ENCODE measurements at regions not wholly inside any gene's neighbourhood (a gene's known extent, or its start where the extent isn't known, plus 50 kb on each side); places are given as distances from the start of the nearest gene placed in this dataset.

DNA sequence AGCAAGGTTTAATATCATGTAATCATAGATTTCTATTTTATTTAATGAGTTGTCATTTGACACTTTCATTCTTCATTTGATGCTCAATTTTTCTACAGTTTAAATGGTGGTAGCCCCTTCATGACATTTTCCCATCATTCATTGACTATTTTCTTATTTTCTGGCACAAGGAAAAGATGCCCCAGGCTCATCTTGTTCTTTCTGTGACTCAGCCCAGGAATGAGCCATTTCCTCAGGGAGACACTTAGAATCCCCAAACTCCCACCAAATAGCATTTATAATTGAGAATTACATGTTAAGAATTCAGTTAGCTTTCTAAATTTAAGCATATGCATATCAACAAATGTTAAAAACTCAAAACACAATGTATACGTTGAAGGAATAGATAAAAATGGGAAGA is 222.3 kb downstream of the KIF20B start:
- H3K4me3 Mint-ChIP-seq (ENCODE audit: unreplicated experiment) = no peak overlapping the region
- no peaks in the 10 kb centered on the region for H3K9me3 Mint-ChIP-seq (ENCODE audit: unreplicated experiment)
- DNase-seq (ENCODE audit: low spot score) = no peak
- TF ChIP-seq, protein P1, sequence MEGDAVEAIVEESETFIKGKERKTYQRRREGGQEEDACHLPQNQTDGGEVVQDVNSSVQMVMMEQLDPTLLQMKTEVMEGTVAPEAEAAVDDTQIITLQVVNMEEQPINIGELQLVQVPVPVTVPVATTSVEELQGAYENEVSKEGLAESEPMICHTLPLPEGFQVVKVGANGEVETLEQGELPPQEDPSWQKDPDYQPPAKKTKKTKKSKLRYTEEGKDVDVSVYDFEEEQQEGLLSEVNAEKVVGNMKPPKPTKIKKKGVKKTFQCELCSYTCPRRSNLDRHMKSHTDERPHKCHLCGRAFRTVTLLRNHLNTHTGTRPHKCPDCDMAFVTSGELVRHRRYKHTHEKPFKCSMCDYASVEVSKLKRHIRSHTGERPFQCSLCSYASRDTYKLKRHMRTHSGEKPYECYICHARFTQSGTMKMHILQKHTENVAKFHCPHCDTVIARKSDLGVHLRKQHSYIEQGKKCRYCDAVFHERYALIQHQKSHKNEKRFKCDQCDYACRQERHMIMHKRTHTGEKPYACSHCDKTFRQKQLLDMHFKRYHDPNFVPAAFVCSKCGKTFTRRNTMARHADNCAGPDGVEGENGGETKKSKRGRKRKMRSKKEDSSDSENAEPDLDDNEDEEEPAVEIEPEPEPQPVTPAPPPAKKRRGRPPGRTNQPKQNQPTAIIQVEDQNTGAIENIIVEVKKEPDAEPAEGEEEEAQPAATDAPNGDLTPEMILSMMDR (IDR thresholded peaks at IDR 0.05; ENCODE audit: unreplicated experiment) = no peak
- no peak overlapping the region for H3K27ac Mint-ChIP-seq (ENCODE audit: unreplicated experiment)
- H3K4me1 Mint-ChIP-seq (ENCODE audit: unreplicated experiment) = peaks cover 3% of the 10 kb centered on the region
- H3K27me3 Mint-ChIP-seq (ENCODE audit: unreplicated experiment) = no peaks in the 10 kb centered on the region
- H3K36me3 Mint-ChIP-seq (ENCODE audit: low read depth, unreplicated experiment) = no peaks in the 10 kb centered on the region

DNA sequence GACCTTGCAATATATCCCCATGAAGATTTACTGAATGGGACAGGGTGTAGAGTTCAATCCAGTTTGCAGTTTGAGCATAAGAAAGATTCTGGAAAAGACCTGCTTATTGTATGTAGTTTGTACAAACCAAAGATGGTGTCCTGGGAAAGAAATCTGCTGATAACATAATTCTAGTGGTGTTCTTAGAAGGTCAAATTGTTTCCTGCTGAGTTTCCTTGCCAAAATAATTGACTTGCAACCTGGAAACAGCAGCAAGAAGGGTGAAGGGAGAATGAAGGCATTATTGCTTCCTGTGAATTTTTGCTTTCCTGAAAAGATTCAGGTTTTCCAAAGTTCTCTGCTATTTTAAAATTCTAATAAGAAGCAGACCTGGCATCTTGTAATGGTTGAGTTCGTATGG is 222.9 kb downstream of the KIF20B start:
- Mint-ChIP-seq H3K9me3 (ENCODE audit: unreplicated experiment) (no peaks in the 10 kb centered on the region), H3K27ac (ENCODE audit: unreplicated experiment) (no peak overlapping the region), H3K4me3 (ENCODE audit: unreplicated experiment) (no peak overlapping the region), H3K36me3 (ENCODE audit: low read depth, unreplicated experiment) (no peaks in the 10 kb centered on the region), H3K27me3 (ENCODE audit: unreplicated experiment) (no peaks in the 10 kb centered on the region), H3K4me1 (ENCODE audit: unreplicated experiment) (peaks cover 3% of the 10 kb centered on the region)
- TF ChIP-seq, protein P1 (IDR thresholded peaks at IDR 0.05; ENCODE audit: unreplicated experiment) = no peak
- no peak for DNase-seq (ENCODE audit: low spot score)

DNA sequence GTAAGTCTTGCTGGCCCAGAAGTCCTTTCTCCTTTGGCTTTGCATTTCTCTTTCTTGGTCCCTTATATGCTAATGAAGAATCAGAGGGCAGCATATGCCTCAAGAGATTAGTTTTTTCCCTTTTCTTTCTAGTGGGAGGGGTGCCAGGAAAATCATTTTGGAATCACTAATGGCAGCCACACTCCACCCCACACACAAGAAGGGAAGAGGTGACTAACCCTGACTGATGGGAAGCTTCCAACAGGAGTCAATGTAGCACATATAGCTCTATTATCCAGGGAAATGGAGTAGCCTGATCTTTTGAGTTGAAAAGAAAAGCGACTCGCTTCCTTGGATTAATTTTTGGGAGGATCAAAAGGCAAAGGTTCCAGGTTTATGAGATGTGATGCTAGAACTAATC is 225.3 kb downstream of the KIF20B start:
- Mint-ChIP-seq H3K9me3 (ENCODE audit: unreplicated experiment) (no peaks in the 10 kb centered on the region), H3K27me3 (ENCODE audit: unreplicated experiment) (no peaks in the 10 kb centered on the region), H3K4me1 (ENCODE audit: unreplicated experiment) (peaks cover 3% of the 10 kb centered on the region), H3K27ac (ENCODE audit: unreplicated experiment) (no peak overlapping the region), H3K4me3 (ENCODE audit: unreplicated experiment) (no peak overlapping the region), H3K36me3 (ENCODE audit: low read depth, unreplicated experiment) (no peaks in the 10 kb centered on the region)
- TF ChIP-seq, protein P1 (IDR thresholded peaks at IDR 0.05; ENCODE audit: unreplicated experiment) = no peak
- DNase-seq (ENCODE audit: low spot score) = no peak

DNA sequence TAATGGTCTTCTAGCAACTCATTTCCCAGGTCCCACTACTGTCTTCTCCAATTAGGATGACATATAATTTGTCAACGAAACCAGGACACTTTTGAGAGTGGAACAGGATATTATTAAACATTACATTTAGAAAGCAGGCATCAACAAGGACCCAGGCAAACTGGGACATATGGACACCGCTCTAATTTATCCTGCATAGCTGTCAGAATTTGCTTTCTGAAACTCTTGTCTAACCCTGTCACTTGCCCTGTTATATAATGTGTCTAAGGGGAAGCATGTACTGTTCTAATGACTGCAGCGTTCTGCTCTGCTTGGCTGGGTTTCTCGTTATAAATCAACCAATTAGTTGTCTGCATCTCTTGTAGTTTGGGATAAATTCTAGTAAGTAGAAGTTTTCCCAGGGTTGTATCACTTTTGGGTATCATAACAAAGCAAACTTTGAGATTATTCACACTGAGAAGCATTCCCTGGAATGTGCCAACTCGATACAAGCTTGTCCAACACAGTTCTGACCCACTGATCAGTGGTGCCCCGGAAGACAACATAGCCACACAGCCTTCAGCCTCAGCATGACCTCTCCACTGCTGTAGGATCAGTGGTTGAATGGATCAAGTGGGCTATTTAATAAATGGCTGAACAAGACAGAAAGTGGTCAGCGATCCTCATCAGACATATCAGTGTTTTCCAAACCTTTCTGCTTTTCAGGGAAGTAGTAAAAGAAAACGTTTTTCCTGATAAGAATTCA is 228.1 kb downstream of the KIF20B start:
- DNase-seq (ENCODE audit: low spot score) = no peak
- Mint-ChIP-seq H3K27ac (ENCODE audit: unreplicated experiment) (no peak overlapping the region), H3K27me3 (ENCODE audit: unreplicated experiment) (no peaks in the 10 kb centered on the region), H3K4me1 (ENCODE audit: unreplicated experiment) (no peaks in the 10 kb centered on the region), H3K36me3 (ENCODE audit: low read depth, unreplicated experiment) (no peaks in the 10 kb centered on the region), H3K9me3 (ENCODE audit: unreplicated experiment) (no peaks in the 10 kb centered on the region), H3K4me3 (ENCODE audit: unreplicated experiment) (no peak overlapping the region)
- TF ChIP-seq, protein P1 (IDR thresholded peaks at IDR 0.05; ENCODE audit: unreplicated experiment) = no peak

DNA sequence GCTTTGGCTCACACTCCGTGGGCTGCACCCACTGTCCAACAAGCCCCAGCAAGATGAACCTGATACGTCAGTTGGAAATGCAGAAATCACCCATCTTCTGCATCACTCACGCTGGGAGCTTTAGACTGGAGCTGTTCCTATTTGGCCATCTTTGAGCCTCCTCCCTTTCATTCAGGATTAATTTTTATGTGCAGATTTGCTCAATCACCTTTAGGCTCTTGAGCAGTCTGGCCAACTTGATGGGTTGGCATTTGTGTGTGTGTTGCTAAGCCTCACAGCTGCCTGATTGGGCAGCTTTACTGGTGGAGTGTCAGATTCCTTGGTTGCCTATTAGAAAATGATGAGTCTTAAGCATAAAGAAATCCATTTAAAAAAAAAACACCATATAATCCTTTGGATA is 236.1 kb downstream of the KIF20B start:
- Mint-ChIP-seq H3K9me3 (ENCODE audit: unreplicated experiment) (no peaks in the 10 kb centered on the region), H3K27ac (ENCODE audit: unreplicated experiment) (no peak overlapping the region), H3K27me3 (ENCODE audit: unreplicated experiment) (no peaks in the 10 kb centered on the region), H3K4me3 (ENCODE audit: unreplicated experiment) (no peak overlapping the region), H3K4me1 (ENCODE audit: unreplicated experiment) (no peaks in the 10 kb centered on the region), H3K36me3 (ENCODE audit: low read depth, unreplicated experiment) (peaks cover 4% of the 10 kb centered on the region)
- DNase-seq (ENCODE audit: low spot score) = no peak
- TF ChIP-seq, protein P1 (IDR thresholded peaks at IDR 0.05; ENCODE audit: unreplicated experiment) = no peak

Data from endothelial cell (in vitro differentiated cells).